Chondrocyte (in vitro differentiated cells): ENCODE measurements at regions not wholly inside any gene's neighbourhood (a gene's known extent, or its start where the extent isn't known, plus 50 kb on each side); places are given as distances from the start of the nearest gene placed in this dataset.

Experiments used
- DNase-seq: peaks from one replicate; pipeline ENCODE4 v3.0.0; 2021; ENCODE audit warnings: mixed read lengths, low spot score
- H3K27ac Mint-ChIP-seq: one replicate; pipeline ENCODE4 v1.8.0; 2021; ENCODE audit warnings: mild to moderate bottlenecking, moderate library complexity, mixed read lengths; ENCODE audit not compliant: unreplicated experiment
- H3K27me3 Mint-ChIP-seq: 2 replicates; pipeline ENCODE4 v1.8.0; 2021; ENCODE audit warnings: low read depth, mixed read lengths
- H3K36me3 Mint-ChIP-seq: 2 replicates; pipeline ENCODE4 v1.8.0; 2021; ENCODE audit warnings: low read depth, mixed read lengths
- H3K4me1 Mint-ChIP-seq: 2 replicates; pipeline ENCODE4 v1.8.0; 2021; ENCODE audit warnings: low read depth, mild to moderate bottlenecking, mixed read lengths
- H3K4me3 Mint-ChIP-seq: one replicate; pipeline ENCODE4 v1.8.0; 2021; ENCODE audit warnings: mild to moderate bottlenecking, moderate library complexity, mixed read lengths; ENCODE audit not compliant: unreplicated experiment
- H3K9me3 Mint-ChIP-seq: 2 replicates; pipeline ENCODE4 v1.8.0; 2021; ENCODE audit warnings: low read depth, mixed read lengths
- CTCF ChIP-seq: fragments of 200-600 bp; sonication (generic); IDR thresholded peaks from 2 replicates; pipeline ENCODE4 v1.5.0; 2021; ENCODE audit warnings: antibody characterized with exemption, mild to moderate bottlenecking, moderate library complexity

DNA sequence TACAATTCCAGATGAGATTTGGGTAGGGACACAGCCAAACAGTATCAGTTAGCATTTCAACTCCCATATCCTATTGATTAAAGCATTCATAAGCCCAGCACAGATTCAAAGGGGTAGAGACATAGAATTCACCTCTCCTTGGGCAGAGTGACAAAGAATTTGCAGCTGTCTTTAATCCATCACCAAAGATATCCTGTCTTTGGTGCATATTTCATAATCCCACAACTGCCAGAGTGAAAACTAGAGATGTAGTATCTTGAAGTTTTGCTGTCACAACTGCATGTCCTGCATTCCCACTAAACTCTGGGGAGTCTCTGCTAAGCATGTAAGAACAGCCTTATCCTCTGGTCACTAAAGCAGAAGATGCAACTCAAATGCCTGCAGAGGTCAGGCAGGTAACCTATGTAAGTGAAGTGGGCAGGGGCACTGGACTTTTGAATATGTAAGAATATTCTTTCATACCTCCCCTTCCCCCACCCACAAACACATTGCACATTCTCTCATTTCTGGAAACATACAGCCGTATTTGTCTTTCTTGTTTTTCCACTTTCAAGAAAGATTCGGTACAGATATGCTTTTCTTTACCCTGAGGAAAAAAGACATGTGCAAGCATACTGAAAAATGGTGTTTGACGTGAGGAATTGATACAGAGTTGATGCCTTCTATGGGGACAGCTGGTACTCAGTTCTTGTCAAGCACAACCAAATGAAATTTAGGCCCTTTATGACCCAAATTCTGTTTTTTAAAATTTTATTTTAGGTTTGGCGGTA is 283.1 kb downstream of the SP3 start:
- H3K9me3 Mint-ChIP-seq = peaks cover 9% of the 10 kb centered on the region
- no peak overlapping the region for H3K4me3 Mint-ChIP-seq
- H3K36me3 Mint-ChIP-seq = no peaks in the 10 kb centered on the region
- no peak for TF ChIP-seq CTCF
- no peaks in the 10 kb centered on the region for H3K27me3 Mint-ChIP-seq
- no peak overlapping the region for H3K27ac Mint-ChIP-seq
- DNase-seq = no peak
- peaks cover 8% of the 10 kb centered on the region for H3K4me1 Mint-ChIP-seq

GRCh38 chr2:173684896-173685459 is 280.2 kb downstream of the SP3 start:
- H3K4me1 Mint-ChIP-seq = peaks cover 5% of the 10 kb centered on the region
- no peak overlapping the region for H3K4me3 Mint-ChIP-seq
- H3K27me3 Mint-ChIP-seq = no peaks in the 10 kb centered on the region
- peaks cover 9% of the 10 kb centered on the region for H3K9me3 Mint-ChIP-seq
- TF ChIP-seq CTCF = no peak
- no peaks in the 10 kb centered on the region for H3K36me3 Mint-ChIP-seq
- no peak overlapping the region for H3K27ac Mint-ChIP-seq
- DNase-seq = no peak

- H3K4me3 Mint-ChIP-seq = no peak overlapping the region
- no peaks in the 10 kb centered on the region for H3K4me1 Mint-ChIP-seq
- no peaks in the 10 kb centered on the region for H3K36me3 Mint-ChIP-seq
- no peak overlapping the region for H3K27ac Mint-ChIP-seq
- no peak for DNase-seq
- no peak for TF ChIP-seq CTCF
- H3K9me3 Mint-ChIP-seq = peaks cover 4% of the 10 kb centered on the region
- H3K27me3 Mint-ChIP-seq = no peaks in the 10 kb centered on the region
These were observed 274.8 kb downstream of the SP3 start for GRCh38 chr2:173690349-173690748.

- Mint-ChIP-seq H3K4me3 (no peak overlapping the region), H3K36me3 (no peaks in the 10 kb centered on the region), H3K27ac (no peak overlapping the region), H3K27me3 (no peaks in the 10 kb centered on the region), H3K9me3 (peaks cover 4% of the 10 kb centered on the region), H3K4me1 (no peaks in the 10 kb centered on the region)
- no peak for TF ChIP-seq CTCF
- no peak for DNase-seq
These were observed 273.1 kb downstream of the SP3 start for GRCh38 chr2:173692068-173692467.

DNA sequence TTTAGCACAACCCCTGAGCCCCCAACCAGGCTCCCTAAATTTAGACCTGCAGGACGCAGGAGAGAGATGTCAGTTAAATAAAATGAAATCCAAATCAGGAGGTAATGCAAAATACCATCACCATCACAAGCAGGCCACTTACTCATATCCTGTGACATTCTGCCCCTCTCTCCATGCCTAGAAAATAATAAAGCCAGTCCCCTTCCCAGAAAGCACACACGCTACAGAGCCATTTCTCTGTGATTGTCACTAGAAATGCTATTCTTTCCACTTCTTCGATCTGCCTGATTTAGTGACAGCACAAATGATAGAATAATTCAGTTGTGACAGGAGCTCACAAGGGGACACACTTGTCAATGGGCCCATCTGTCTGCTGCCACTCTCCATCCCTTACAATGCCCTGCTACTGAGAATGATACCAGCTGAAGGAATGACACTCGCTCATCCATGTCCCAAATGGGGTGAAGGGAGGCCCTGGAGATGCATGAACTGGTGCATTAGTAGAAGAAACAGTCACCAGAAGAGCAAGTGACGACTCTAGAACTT is 272.1 kb downstream of the SP3 start:
- Mint-ChIP-seq H3K27ac (no peak overlapping the region), H3K4me1 (no peaks in the 10 kb centered on the region), H3K4me3 (no peak overlapping the region), H3K9me3 (peaks cover 4% of the 10 kb centered on the region), H3K36me3 (no peaks in the 10 kb centered on the region), H3K27me3 (no peaks in the 10 kb centered on the region)
- no peak for DNase-seq
- TF ChIP-seq CTCF = no peak
